GM21528 (cell line): ENCODE measurements at regions not wholly inside any gene's neighbourhood (a gene's known extent, or its start where the extent isn't known, plus 50 kb on each side); places are given as distances from the start of the nearest gene placed in this dataset.
"Not testable (repeated sequence)": the region's sequence is repeated elsewhere in the genome, so short reads cannot be mapped to it uniquely, and the experiment has no call there.

Source experiments
- ATAC-seq: cut with Tn5 transposase; IDR thresholded peaks from one replicate; pipeline ENCODE4 v1.9.1; 2021; ENCODE audit warnings: mild to moderate bottlenecking, moderate library complexity; ENCODE audit not compliant: unreplicated experiment, low FRiP score

DNA sequence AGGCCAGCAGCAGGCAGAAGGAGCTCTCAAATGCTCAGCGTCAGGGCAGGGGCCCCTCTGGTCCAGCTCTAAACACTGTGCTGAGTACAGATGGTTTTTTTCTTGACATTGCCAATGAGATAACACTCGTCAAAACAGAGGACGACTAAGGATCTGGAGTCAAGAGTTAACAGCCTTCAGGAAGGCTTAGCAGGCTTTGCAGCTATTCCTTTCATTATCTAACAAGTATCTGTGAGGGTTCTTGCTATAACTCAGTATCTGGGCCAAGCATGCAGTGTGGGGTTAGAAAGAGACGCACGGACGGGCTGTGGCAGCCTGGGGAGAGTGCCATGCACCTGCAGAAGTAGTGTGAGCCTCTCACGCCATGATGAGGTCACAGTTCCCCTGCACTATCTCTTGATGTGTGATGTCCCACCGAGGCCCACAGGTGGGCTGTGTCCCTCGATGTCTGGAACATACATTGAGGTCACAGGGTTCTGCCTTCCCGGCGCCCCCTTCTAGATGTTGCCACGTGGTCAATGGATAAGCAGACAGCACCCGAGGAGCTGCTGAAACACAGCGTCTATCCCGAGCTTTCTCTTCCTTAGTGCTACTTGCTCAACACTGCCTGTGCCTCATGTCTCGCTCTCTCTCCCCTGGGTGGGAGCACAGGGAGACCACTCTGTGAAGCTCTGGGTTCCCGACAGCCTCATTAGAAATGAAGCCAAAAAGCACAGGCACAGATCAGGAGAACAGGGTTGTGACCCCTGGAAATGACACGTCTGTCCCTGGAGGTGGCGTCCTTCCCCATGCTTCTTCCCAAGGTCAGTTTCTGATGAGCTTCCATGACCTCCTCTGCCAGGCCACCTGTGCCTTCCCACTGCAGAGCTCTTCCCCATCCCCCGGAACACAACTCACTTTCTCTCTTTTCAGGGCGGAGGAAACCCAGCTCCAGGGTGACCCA is 85.5 kb upstream of the RPS6KA2 start:
- no peak for ATAC-seq

DNA sequence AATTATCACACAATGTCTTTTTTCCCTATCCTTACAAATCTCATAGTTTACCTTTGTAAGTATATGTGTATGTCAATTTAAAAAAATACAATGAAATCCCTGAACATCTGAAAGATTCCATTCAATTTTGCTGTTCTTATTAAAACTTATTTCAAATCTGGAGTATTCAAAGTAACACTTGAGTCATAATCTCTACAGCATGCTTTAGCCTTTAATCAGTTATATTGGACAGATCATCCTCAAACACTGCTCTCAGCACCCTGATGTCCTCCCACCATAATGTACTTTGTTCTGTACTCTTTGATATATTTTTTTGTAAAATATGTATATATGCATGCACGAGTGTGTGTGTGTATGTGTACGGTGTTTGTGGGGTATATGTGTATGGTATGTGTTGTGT is 83.0 kb upstream of the RPS6KA2 start:
- ATAC-seq: no peak

DNA sequence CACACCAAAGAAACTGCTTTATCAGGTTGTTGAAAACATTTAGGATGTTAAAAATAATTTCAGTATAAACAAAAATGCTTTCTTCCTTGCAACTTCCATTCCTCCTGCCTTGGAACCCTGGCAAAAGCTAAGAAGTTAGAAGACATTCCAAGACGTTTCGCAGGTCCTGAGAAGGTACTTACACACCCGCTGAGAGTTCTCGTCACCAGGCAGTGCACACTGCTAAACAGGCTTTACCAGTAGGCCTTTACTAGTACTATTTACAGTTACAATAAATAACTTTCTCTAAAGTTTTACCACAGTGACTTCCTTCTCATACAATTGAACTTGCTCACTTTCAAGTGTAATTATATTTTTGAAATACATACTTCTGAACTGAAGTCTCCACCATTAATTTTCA is 81.4 kb upstream of the RPS6KA2 start:
- no peak for ATAC-seq

DNA sequence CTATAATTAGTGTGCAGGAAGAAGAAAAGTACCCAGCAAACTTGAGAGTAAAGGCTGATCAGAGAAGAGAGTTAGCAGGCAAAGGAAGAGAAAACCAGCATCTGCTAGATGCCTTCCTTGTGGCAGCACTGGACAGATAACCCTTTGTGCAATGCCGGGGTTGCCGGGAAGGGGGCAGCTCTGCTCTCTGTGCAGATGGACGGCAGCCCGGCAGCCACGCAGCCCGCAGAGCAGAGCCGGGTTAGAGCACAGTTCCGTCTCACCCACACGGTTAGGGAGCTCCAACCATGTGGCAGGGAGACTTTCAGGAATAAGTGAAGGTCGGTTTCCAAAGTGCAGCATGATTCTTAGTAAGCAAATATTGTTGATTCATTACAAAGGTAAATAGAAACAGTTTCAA is 80.0 kb upstream of the RPS6KA2 start:
- ATAC-seq: no peak

DNA sequence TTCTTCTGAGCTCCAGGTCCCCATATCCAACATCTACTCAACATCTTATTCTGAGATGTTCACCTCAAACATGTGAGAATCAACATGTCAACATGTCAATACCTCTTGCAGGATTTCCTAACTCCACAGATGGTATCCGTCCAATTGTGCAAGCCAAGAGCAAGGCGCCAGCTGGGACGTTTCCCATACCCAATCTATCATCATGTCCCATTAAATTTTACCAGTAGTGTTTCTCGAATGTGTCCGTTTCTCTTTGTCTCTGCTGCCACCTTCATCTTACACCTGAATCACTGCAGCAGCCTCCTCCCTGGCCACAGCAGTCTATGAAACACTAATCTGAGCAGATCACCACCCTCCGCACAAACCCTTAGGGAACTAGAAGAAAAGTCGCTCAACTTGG is 78.0 kb upstream of the RPS6KA2 start:
- no peak for ATAC-seq

DNA sequence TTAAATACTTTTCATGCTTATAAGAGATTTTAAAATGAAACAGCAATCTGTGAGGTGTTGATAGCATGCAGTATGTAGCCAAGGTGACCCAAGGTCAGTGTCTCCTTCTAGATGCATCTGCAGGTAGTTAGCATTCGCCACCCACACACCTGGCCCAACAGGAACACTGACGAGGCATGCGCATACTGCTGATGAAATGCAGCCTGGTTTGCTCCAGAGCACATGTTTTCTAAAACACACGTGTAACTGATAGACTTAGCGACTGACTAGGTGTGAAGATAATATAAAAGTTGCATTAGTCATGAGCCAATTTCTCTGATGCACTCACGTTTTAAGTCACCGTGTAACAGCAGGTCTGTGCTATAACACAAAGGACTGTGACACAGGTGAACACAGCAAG is 77.1 kb upstream of the RPS6KA2 start:
- ATAC-seq: no peak

DNA sequence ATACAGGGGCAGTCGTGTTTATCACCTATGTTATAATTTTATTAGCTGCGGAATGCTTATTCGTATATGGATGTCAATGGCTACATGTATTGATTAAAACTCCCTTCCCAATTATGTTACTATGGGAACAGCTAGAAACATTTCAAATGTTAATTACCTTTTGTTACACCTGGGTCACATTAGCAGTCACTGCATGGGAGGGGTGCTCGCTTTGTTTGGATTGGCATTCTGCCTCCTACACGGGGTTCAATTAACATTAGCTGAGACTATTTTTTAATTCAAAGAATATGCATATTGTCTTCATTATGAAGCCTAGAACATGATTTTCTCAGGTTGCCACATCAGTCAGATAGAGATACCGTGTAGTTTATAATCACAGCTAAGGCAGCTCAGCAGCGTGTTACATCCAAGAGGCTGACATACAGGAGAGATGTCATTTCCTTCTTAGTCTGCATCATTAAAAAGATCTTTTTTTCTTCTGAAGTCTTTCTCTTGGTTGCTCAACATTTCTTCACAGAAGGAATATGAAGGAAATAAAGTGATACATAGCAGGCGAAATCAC is 76.2 kb upstream of the RPS6KA2 start:
- ATAC-seq: no peak

DNA sequence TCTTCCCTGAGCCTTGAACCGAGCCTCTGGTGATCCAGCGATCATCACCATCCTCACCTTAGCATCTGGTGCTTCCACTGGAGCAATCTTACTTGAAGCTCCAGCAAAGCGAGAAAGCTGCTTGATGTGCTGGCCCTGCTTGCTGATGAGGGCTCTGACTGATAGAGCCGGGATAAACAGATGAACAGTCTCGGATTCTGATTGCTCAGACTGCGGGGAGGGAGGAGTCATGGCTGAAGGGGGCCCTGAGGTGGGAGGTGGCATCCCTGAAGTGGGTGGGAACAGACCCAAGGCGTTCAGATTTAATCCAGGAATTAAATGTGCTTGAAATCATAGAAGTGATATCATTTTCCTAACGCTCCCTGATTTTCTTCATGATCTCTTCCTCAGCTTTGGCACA is 74.4 kb upstream of the RPS6KA2 start:
- ATAC-seq: not testable (repeated sequence)

DNA sequence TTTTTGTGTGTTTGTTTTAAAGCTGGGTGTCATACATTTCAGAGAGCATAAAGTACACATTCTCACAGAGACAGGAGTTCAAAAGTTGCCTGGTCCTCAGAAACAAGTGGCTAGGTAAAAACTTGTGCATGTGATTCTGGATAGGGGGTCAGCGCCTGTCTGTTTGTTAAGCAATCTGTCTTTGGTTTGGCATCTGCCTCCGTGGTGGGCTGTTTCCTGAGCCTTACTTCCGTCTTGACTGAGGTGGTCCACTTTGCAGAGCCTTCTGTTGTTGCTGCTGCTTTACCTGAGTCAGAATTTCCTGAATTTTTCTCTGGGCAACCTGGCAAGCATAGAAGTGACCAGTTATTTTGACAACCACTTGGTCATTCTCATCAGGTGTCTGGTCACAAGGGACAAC is 73.8 kb upstream of the RPS6KA2 start:
- ATAC-seq: not testable (repeated sequence)

DNA sequence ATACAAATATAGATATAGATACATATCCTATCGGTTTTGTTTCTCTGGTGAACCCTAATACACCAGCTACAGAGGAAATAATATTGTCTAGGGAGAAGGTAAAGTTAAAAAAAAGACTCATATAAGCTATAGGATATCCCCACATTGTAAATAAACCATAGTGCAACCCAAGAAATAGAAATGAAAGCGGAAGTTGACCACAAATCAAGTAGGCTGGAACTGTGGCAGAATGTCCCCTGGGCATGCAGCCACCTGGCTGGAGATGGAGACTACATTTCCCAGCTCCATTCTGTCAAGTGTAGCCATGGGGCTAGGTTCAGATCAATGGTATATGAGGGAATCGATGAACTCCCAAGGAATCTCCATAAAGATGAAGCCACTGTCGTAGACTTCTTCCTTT is 70.1 kb upstream of the RPS6KA2 start:
- no peak for ATAC-seq

DNA sequence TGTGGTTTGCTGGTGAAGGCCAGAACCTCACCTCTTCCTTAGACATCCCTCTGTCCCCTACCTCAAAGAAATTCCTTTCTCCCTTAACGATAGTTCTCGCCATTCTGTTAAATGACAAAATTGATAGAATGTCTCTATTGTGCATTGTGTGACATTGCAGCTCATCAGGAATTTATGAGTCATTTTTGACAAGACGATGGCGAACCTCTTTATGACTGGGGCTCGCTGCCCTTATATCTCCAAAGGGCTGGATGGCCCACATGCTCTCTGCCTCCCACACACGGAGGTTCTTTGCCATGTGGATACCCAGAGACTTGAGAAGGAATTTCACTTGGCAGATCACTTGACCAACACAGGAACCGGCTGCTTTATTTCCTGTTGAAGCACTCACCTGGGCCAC is 66.8 kb upstream of the RPS6KA2 start:
- ATAC-seq: no peak

DNA sequence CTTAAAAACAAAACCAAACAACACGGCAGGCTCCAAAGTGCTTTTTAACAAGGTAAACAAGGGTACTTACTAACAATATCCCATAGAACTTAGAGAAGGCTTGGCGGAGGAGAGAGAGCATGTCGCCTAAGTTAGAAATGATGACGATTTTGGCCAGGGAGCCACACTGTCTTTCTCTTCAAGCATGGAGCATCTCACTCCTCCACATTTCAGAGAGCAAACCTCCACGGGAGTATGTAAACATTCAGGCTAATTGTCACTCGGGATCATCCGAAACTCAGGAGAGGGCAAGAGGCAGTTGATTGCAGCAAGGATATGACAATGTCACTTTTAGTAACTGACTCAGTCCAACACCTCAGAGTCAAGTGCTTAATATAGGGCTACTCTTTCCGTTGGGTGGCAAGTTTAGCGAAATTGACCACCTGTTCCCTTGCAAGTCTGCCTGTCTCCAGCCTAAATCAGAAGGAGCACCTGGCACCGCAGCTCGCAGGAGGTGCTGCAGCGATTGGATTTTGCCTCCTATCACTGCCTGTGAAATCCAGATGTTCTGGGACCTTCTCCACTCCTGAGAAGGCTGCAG is 65.8 kb upstream of the RPS6KA2 start:
- ATAC-seq: no peak

DNA sequence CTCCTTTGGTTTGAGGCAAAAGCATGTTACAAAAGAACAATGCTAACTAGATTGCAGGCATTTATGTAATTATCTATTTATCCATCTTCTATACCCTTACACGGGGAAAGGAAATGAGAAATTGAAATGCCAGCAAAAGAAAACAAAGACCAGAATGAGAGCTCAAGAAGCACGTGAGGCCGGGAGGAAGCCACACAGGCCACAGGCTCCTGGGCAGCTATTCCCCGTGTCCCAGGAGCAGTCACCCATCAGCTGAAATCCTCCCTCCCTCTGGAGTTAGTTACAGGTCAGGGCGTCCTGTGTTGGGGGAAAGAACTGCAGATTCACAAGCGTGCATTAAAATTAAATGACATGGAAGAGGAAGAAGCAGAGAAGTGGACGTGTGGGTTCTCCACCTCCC is 64.7 kb upstream of the RPS6KA2 start:
- ATAC-seq: no peak

DNA sequence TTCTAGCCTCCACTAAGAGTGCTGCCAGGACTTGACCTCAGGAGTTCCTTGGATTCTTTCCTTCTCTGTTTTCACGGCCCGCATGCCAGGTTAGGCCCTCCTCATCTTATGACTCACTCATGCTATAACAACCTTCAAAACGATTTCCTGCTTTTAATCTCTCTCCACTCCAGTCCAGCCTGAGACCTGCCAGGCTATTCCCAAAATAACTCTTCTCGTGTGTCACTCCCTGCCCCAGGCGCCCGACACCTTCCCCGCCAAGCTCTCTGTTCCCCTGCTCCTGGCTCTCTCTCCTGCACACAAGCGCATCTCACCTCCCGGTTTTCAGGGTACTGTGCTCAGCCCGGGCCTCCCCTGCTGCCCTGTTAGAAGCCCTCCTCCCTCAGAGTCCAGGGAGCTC is 64.1 kb upstream of the RPS6KA2 start:
- no peak for ATAC-seq

DNA sequence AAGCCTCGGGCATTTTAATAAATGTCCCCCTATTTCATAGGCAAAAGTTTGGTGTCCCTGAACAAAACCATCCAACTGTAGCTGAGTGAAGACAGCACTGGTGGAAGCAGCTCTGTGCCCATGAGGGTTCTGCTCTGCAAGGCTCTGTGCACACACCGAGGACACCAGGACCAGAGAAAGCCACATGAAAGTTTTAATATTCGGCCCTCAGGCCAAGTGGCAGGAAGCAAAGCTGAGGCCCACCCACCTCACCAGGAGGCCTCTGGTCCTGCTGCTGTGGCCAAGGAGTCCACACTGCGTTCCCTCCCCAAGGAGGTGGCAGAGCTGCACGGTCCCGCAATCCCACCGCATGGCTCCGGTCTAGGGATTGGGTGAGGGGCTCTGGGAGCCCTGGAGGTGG is 62.6 kb upstream of the RPS6KA2 start:
- ATAC-seq: no peak

DNA sequence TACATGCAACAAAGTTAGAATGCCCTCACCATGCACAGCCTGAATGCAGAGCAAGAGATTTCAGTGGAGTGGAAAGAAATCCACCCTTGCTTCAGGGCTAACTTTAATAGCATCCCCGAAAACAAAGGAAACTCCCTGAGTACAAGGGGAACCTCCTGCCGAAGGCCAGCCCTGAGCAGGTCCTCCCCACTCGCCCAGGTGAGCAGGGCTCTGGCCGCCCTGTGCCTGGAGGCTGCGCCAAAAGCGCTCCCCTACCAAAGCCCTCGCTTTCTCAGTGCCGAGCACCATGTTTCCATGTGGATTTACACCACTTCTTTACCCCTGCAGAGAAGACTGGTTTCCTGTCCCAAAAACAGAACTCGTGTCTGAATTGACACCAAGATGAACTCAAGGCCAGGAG is 61.9 kb upstream of the RPS6KA2 start:
- ATAC-seq: no peak

DNA sequence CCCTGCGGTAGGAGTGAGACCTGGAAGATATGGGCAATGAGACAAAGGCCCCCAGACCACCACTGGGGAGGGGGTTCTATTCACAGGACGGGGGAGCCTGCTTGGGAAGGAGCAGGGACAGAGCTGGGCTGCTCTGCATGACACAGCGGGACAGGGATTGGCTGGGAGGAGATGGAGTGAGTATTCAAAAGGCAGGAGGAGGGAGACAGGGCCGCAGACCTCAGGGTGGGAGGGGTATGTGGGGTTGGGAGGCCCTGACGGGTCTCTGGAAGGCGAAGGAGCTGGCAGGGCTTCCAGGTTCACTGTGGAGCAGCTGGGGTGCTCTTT is 60.8 kb upstream of the RPS6KA2 start:
- no peak for ATAC-seq

DNA sequence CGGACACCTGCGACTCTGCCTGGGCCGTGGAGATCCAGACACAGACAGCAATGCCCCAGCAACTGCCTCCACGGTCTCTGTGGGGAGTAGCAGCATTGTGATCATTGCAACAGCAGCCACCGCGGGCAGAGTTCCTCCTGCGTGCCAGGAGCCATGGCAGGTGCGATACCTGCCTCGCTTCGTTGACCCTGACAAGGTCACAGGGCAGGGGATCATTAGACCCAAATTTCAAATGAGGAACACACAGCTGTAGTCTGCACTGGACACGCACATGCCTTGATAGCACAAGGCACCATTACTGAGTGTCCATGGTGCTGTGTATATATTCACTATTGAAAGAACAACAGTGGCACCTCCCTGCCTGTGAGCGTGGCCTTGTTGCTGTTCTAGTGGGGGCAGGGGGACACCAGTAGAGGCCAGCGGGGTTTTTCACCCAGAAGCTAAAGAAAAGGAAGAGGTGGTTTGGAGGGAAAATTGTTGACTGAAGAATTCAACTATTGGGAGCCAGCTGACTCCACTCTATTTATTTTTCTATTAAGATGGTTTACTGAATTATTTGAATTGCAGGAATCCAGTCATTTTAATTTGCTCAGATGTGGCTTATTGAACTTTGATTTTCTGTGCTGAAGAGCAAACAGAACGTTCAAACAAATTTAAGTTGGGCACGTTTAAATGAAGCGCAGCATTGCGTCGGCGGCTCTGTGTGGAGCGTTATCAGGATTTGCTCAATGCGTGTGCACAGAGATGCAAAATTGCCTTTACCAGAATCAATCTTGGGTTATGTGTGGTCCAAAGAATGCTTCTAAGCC is 60.2 kb upstream of the RPS6KA2 start:
- ATAC-seq: no peak

DNA sequence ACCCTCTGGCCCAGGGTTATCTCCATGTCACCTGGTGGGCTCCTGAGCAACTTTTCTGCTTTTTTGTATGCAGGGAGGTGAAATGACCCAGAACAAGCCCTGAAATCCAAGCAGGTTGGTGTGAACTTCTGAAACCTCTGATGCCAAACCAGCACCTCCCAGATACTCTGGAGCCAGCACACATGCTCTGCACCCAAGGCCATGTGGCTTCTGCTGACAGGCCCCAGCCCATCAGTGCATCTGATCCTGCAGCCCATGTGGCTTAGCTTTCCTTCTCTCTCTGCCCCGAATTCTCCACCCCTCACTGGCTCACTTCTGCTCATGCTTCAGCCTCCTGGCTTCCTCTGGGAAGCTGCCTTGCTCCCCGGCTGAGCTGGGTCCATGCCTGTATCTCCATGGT is 59.3 kb upstream of the RPS6KA2 start:
- ATAC-seq: no peak

DNA sequence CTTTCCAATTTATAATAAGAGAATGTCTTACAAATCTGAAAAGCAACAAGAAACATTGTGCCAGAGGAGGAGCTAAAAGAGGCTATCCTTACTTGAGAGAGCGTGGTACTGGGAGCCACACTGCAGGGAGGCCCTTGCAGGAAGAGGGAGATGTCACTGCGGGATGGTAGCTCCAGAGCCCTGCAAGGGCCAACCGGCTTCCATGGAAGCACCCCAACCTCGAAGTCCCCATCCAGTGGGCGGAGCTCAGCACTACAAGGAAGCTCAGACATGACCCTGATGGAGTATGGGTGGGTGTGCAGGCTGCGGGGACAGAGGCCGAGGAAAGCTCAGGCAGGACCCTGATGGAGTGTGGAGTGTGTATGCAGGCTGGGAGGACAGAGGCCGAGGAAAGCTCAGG is 57.8 kb upstream of the RPS6KA2 start:
- ATAC-seq: no peak

DNA sequence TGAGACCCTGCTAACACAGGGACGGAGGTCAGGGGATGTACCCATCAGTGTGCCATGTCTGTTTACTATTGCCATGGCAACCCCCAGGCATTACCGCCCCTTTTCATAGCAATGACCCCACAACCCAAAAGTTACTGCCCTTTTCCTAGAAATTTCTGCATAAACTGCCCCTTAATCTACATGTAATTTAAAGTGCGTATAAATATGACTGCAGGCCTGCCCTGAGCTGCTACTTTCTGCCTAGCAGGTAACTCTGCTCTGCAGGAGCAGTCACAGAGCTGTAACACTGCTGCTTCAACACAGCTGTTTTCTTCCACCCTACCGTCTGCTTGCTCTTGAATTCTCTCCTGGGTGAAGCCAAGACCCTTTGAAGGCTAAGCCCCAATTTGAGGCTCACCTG is 57.1 kb upstream of the RPS6KA2 start:
- ATAC-seq: no peak
